ENCODE measurements at regions not wholly inside any gene's neighbourhood (a gene's known extent, or its start where the extent isn't known, plus 50 kb on each side); places are given as distances from the start of the nearest gene placed in this dataset.
A peak's percentile ranks its signal among the peaks of the same experiment; 100 is the strongest.

DNA sequence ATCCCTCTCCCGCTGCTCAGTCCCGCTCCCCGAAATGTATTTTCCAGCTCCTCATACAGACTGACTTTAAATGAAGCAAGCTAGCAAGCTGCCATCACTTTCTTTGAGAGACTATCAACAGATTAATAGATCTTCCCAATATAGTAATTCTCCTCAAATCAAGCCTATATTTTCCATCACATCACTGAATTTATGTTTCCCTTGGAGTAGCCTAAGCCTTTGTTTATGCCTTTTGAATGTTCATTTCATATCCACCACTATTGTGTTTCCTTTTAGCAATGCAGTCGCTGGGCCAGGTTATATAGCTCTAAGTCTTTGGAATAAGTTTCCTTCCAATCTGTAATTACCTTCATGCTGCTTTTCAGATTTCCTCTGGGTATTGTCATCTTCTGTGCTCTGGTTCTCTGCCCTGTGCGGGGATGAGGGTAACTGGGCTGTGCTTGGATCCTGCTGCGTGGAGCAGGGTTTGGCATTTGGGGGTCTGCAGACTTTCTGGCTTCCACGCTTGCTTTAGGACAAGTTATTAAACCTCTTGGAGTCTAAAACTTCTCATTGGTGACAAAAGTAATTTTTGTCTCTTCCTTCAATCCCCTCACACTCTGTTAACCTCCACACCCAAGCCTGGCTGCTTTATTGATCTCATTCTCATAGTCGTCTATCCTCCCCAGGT, 256.9 kb downstream of the DLEU7 start:
- Mint-ChIP-seq H3K4me3 (no peak overlapping the region), H3K27me3 (ENCODE audit: low read depth) (no peaks in the 10 kb centered on the region), H3K9me3 (no peaks in the 10 kb centered on the region), H3K27ac (no peak overlapping the region), H3K36me3 (ENCODE audit: low read depth) (no peaks in the 10 kb centered on the region), H3K4me1 (ENCODE audit: low read depth) (peaks cover 13% of the 10 kb centered on the region)
- DNase-seq (ENCODE audit: low spot score), result no peak

DNA sequence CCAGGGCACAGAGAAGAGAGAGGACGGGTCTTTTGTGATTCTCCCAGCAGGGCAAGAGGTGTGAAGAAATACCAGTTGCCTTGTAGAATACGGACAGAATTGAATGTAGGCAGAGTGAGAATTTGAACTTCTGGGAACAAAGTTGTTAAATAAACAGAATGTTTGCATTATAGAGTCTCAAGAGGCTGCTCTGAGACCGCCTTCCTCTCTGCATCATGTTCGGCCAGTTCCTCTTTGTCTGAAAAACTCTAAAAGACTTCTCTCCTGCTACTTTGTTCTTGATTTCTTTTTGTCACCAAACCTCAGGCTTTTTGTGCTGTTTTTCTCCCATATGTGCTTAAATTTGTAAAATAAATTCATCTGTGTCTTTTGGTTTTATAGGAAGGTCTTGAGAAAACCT, 256.4 kb downstream of the DLEU7 start:
- no peaks in the 10 kb centered on the region for H3K9me3 Mint-ChIP-seq
- DNase-seq (ENCODE audit: low spot score), result no peak
- no peaks in the 10 kb centered on the region for H3K27me3 Mint-ChIP-seq (ENCODE audit: low read depth)
- peaks cover 13% of the 10 kb centered on the region for H3K4me1 Mint-ChIP-seq (ENCODE audit: low read depth)
- H3K36me3 Mint-ChIP-seq (ENCODE audit: low read depth), result no peaks in the 10 kb centered on the region
- no peak overlapping the region for H3K27ac Mint-ChIP-seq
- no peak overlapping the region for H3K4me3 Mint-ChIP-seq

DNA sequence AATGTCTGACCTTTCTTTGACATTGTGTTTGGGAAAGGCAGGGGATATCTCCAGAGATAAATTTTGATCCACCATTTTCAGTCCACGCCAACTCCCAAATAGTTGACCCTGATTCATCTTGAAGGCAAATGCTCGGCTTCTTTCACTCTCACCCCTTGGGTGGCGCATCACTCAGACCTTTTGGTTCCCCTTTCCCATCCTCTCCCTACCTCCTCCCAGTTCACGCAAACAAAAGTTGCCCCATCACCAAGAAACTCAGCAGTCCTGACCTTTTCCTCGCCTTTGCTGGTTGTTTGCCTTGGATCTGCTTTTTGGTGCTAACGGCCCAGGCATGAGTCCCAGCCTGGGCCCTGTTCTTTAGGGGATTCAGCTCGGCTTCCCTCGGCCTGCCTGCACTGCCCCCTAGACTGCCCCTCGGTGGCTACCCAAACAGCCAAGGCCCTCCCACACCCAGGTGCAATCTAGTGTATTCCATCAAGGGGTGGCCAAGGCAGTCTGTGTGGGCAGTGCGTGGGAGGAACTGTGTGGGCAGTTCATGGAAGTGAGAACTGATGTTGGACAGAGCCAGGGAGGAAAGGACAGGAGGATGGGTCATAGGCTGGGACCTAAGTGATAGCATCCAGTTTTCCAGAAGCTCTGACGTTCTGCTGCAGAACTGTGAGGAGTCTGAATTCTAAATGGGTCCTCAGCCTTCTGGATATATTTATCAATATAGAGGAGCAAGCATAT, 255.7 kb downstream of the DLEU7 start:
- H3K4me3 Mint-ChIP-seq, result no peak overlapping the region
- DNase-seq (ENCODE audit: low spot score), result no peak
- H3K9me3 Mint-ChIP-seq, result no peaks in the 10 kb centered on the region
- H3K27me3 Mint-ChIP-seq (ENCODE audit: low read depth), result no peaks in the 10 kb centered on the region
- no peaks in the 10 kb centered on the region for H3K36me3 Mint-ChIP-seq (ENCODE audit: low read depth)
- H3K27ac Mint-ChIP-seq, result no peak overlapping the region
- peaks cover 15% of the 10 kb centered on the region for H3K4me1 Mint-ChIP-seq (ENCODE audit: low read depth)

- Mint-ChIP-seq H3K36me3 (ENCODE audit: low read depth) (no peaks in the 10 kb centered on the region), H3K4me3 (no peak overlapping the region), H3K27ac (no peak overlapping the region), H3K9me3 (no peaks in the 10 kb centered on the region), H3K4me1 (ENCODE audit: low read depth) (peaks cover 22% of the 10 kb centered on the region), H3K27me3 (ENCODE audit: low read depth) (no peaks in the 10 kb centered on the region)
- no peak for DNase-seq (ENCODE audit: low spot score)
These were observed 254.9 kb downstream of the DLEU7 start for GRCh38 chr13:50588491-50589130.

DNA sequence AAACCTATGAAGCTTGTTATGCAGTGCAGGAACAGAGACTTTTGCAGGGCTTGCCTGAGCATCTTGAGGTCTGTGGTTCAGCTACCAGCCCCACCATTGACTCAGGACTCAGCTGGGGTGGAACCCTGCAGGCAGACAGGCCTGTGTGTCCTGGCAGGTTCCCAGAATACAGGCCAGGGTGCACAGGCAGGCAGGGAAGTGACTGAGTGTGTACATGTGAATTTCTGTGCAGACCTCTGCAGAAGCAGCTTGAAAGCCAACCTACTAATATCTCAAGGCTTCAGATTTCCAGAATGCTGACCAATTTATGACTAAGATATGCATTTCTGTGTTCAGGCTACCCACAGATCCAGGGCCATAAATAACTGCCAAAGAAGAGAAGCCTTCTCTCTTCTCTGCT, 254.4 kb downstream of the DLEU7 start:
- H3K9me3 Mint-ChIP-seq, result no peaks in the 10 kb centered on the region
- no peak overlapping the region for H3K27ac Mint-ChIP-seq
- no peak for DNase-seq (ENCODE audit: low spot score)

DNA sequence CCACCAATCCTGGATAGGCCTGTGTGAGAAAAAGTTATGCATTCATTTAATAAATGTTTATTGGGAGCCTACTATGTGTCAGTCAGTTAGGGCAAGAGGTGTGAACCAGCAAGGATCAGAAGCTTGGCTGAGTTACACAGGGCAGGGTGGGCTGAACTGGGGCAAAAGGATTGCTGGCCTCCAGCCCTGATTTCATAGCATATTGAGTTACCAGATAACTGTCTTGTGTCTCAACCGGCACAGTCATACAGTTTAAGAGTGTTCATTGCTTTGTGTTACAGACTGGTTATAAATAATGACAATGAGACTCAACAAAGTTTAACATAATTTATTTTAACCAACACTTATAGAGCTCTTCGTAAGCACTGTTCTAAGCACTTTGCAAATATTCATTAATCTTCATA, 253.8 kb downstream of the DLEU7 start:
- Mint-ChIP-seq H3K9me3 (no peaks in the 10 kb centered on the region), H3K4me3 (no peak overlapping the region), H3K27ac (no peak overlapping the region), H3K36me3 (ENCODE audit: low read depth) (no peaks in the 10 kb centered on the region), H3K4me1 (ENCODE audit: low read depth) (peaks cover 28% of the 10 kb centered on the region), H3K27me3 (ENCODE audit: low read depth) (no peaks in the 10 kb centered on the region)
- no peak for DNase-seq (ENCODE audit: low spot score)

More for the DNA sequence above, 254.4 kb downstream of the DLEU7 start:
- Mint-ChIP-seq H3K4me1 (ENCODE audit: low read depth) (peaks cover 25% of the 10 kb centered on the region), H3K27me3 (ENCODE audit: low read depth) (no peaks in the 10 kb centered on the region), H3K4me3 (no peak overlapping the region), H3K36me3 (ENCODE audit: low read depth) (no peaks in the 10 kb centered on the region)

- Mint-ChIP-seq H3K27ac (no peak overlapping the region), H3K36me3 (ENCODE audit: low read depth) (no peaks in the 10 kb centered on the region), H3K9me3 (no peaks in the 10 kb centered on the region), H3K4me1 (ENCODE audit: low read depth) (peaks cover 41% of the 10 kb centered on the region), H3K27me3 (ENCODE audit: low read depth) (no peaks in the 10 kb centered on the region), H3K4me3 (no peak overlapping the region)
- DNase-seq (ENCODE audit: low spot score), result no peak
These were observed 250.9 kb downstream of the DLEU7 start for GRCh38 chr13:50592412-50593155.

DNA sequence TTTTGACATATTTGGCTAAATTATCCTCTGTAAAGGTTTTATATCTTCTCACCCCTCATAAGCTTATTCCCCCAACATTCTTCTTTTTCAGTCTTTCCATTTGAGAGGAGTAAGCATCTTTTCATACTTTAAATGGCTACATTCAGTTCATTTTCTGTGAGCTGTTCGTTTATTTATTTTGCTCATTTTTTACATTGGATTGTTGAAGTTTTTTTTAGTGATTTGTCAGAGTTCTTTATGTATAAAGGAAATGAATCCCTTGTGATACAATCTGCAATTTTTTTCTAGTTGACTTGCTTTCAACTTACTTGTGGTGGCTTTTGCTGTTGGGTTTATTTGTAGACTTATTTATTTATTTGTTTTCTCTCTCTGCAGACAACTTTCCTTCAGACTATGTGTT, 250.3 kb downstream of the DLEU7 start:
- H3K36me3 Mint-ChIP-seq (ENCODE audit: low read depth), result no peaks in the 10 kb centered on the region
- H3K9me3 Mint-ChIP-seq, result no peaks in the 10 kb centered on the region
- peaks cover 4% of the 10 kb centered on the region for H3K27me3 Mint-ChIP-seq (ENCODE audit: low read depth)
- no peak for DNase-seq (ENCODE audit: low spot score)
- H3K4me3 Mint-ChIP-seq, result peak overlapping the region; percentile 50
- no peak overlapping the region for H3K27ac Mint-ChIP-seq
- H3K4me1 Mint-ChIP-seq (ENCODE audit: low read depth), result peaks cover 41% of the 10 kb centered on the region

DNA sequence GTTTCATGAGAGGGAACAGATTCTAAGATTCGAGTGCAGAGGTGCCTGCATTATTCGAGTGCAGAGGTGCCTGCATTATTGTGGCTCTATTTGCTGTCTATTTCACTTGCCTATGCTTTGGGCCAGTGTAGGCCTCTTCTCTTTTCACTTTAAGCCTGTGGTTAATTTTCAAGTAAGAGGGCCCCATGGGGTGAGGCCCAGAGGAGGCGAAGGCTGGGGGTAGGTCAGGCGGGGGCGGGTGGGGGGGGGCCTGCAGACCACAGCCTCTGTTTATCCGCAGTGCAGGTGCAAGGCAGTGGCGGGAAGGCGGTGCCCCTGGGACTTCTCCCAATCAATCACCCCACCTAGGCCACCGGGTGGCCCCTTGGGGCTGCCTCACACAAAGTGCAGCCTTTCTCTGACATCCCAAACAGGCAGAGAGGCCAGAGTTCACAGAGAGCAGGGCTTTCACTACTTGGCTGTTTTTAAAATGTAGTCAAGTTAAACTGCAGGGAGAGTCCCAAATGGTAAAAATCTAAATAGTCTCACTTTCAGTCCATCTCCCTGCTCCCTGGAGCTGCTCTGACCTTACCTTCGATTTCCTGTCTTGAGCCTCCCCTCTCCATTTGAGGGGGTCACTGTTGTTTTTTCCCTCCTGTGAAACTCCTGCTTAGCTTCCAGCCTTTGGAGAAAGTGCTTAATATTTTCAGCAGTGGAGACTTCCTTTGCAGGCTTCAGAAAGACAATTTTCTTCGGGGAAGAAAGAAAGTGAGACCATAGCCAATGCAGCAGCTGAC, 249.0 kb downstream of the DLEU7 start:
- DNase-seq (ENCODE audit: low spot score), result peak; percentile 48
- H3K27me3 Mint-ChIP-seq (ENCODE audit: low read depth), result peaks cover 7% of the 10 kb centered on the region
- H3K4me3 Mint-ChIP-seq, result peak overlapping the region; percentile 58
- peak overlapping the region; percentile 87 for H3K27ac Mint-ChIP-seq
- peaks cover 36% of the 10 kb centered on the region for H3K4me1 Mint-ChIP-seq (ENCODE audit: low read depth)
- no peaks in the 10 kb centered on the region for H3K36me3 Mint-ChIP-seq (ENCODE audit: low read depth)
- H3K9me3 Mint-ChIP-seq, result no peaks in the 10 kb centered on the region

GRCh38 chr13:50595196-50595595, 248.3 kb downstream of the DLEU7 start:
- Mint-ChIP-seq H3K27me3 (ENCODE audit: low read depth) (peaks cover 7% of the 10 kb centered on the region), H3K4me3 (peak overlapping the region; percentile 58), H3K36me3 (ENCODE audit: low read depth) (no peaks in the 10 kb centered on the region), H3K9me3 (no peaks in the 10 kb centered on the region), H3K27ac (no peak overlapping the region), H3K4me1 (ENCODE audit: low read depth) (peaks cover 35% of the 10 kb centered on the region)
- DNase-seq (ENCODE audit: low spot score), result no peak

- Mint-ChIP-seq H3K27ac (no peak overlapping the region), H3K27me3 (ENCODE audit: low read depth) (peaks cover 7% of the 10 kb centered on the region), H3K36me3 (ENCODE audit: low read depth) (no peaks in the 10 kb centered on the region), H3K4me3 (no peak overlapping the region), H3K4me1 (ENCODE audit: low read depth) (peaks cover 28% of the 10 kb centered on the region), H3K9me3 (no peaks in the 10 kb centered on the region)
- DNase-seq (ENCODE audit: low spot score), result no peak
These were observed 247.3 kb downstream of the DLEU7 start for GRCh38 chr13:50596156-50596555.

GRCh38 chr13:50596776-50597203, 246.7 kb downstream of the DLEU7 start:
- H3K9me3 Mint-ChIP-seq, result no peaks in the 10 kb centered on the region
- peaks cover 7% of the 10 kb centered on the region for H3K27me3 Mint-ChIP-seq (ENCODE audit: low read depth)
- no peaks in the 10 kb centered on the region for H3K36me3 Mint-ChIP-seq (ENCODE audit: low read depth)
- H3K4me1 Mint-ChIP-seq (ENCODE audit: low read depth), result peaks cover 28% of the 10 kb centered on the region
- no peak overlapping the region for H3K4me3 Mint-ChIP-seq
- no peak for DNase-seq (ENCODE audit: low spot score)
- H3K27ac Mint-ChIP-seq, result no peak overlapping the region

- no peaks in the 10 kb centered on the region for H3K36me3 Mint-ChIP-seq (ENCODE audit: low read depth)
- no peak for DNase-seq (ENCODE audit: low spot score)
These were observed 245.2 kb downstream of the DLEU7 start for GRCh38 chr13:50598338-50598737.

More at GRCh38 chr13:50598338-50598737, 245.2 kb downstream of the DLEU7 start:
- peaks cover 21% of the 10 kb centered on the region for H3K4me1 Mint-ChIP-seq (ENCODE audit: low read depth)
- H3K9me3 Mint-ChIP-seq, result no peaks in the 10 kb centered on the region
- peaks cover 11% of the 10 kb centered on the region for H3K27me3 Mint-ChIP-seq (ENCODE audit: low read depth)
- no peak overlapping the region for H3K4me3 Mint-ChIP-seq
- H3K27ac Mint-ChIP-seq, result no peak overlapping the region

All from T-helper 2 cell treated with Interferon-gamma antibody and Interleukin-4, amounts not matched to agents 5 μg/mL and 100 μg/mL, for 36 hours (primary cell).